Upper lobe of left lung (tissue), 4 donors: ENCODE measurements at regions not wholly inside any gene's neighbourhood (a gene's known extent, or its start where the extent isn't known, plus 50 kb on each side); places are given as distances from the start of the nearest gene placed in this dataset.

Source experiments
- CTCF ChIP-seq, 6 experiments: fragments of 450-650 bp in 4 of 6; fragments of 200-600 bp in 2 of 6; sonication (generic) in 2 of 6; IDR thresholded peaks; one replicate each; pipeline ENCODE4 v1.5.1; 2016 to 2019; ENCODE audit warnings: antibody characterized with exemption in 6 of 6
- POLR2AphosphoS5 ChIP-seq, 2 donors: sonication (generic); formaldehyde crosslinking; IDR thresholded peaks; one replicate each; pipeline ENCODE4 v1.5.1; 2017; ENCODE audit warnings: antibody characterized with exemption in 2 of 2

- TF ChIP-seq CTCF (IDR thresholded peaks at IDR 0.05) (no peak), POLR2AphosphoS5 (IDR thresholded peaks at IDR 0.05) (no peak)
Observed at GRCh38 chr4:96312046-96312685, 472.3 kb downstream of the PDHA2 start.
